ENCODE measurements at regions not wholly inside any gene's neighbourhood (a gene's known extent, or its start where the extent isn't known, plus 50 kb on each side); places are given as distances from the start of the nearest gene placed in this dataset.

DNA sequence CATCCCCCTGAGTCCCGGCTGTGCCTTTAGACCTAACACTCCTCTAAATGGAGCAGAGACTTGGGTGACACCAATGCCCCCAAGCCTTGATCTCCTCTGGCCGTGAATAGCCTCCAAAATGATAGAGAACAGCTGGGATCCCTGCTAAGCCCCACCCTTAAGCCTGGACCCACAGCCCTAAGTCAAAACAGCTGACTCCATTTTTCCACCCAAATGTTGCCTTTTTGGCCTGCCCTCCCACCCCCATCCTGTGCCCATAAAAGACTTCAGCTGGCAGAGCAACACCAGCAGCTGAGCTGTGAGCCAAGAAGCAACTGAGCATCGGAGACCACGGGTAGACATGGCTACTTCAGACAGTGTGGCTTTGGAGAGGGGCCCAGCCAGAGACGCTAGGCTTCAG, 420.8 kb downstream of the NPHP4 start:
- Mint-ChIP-seq H3K4me1 (no peaks in the 10 kb centered on the region), H3K4me3 (no peak overlapping the region), H3K27ac (no peak overlapping the region), H3K36me3 (ENCODE audit: low read depth) (no peaks in the 10 kb centered on the region), H3K27me3 (peaks cover 2% of the 10 kb centered on the region), H3K9me3 (peaks cover 11% of the 10 kb centered on the region)
- ChIA-PET CTCF (no interaction called here), POLR2A (no interaction called here)
- ATAC-seq (ENCODE audit: low read depth) (no peak), DNase-seq (no peak)
- TF ChIP-seq, protein P1, sequence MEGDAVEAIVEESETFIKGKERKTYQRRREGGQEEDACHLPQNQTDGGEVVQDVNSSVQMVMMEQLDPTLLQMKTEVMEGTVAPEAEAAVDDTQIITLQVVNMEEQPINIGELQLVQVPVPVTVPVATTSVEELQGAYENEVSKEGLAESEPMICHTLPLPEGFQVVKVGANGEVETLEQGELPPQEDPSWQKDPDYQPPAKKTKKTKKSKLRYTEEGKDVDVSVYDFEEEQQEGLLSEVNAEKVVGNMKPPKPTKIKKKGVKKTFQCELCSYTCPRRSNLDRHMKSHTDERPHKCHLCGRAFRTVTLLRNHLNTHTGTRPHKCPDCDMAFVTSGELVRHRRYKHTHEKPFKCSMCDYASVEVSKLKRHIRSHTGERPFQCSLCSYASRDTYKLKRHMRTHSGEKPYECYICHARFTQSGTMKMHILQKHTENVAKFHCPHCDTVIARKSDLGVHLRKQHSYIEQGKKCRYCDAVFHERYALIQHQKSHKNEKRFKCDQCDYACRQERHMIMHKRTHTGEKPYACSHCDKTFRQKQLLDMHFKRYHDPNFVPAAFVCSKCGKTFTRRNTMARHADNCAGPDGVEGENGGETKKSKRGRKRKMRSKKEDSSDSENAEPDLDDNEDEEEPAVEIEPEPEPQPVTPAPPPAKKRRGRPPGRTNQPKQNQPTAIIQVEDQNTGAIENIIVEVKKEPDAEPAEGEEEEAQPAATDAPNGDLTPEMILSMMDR (IDR thresholded peaks at IDR 0.05) = no peak
- intact Hi-C loops (cut with micrococcal nuclease) = no loop called here

DNA sequence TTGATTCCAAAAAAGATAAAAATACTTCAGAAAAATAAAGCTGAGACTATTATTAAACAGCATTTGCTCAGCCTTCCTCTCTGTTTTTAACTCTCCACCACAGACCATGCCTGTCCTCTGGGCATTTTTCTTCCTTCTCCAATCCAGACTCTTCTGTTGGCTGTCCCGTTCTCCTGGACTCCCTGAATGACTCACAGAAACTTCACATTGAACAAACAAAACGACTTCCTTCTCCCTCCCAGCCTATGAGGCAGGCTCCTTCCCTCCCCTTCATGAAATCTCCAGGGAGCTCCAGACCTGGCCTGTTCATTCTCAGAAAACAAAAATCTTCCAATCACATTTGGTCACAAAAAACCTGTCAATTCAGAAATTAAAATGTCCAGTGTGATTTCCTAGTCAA, 421.3 kb downstream of the NPHP4 start:
- POLR2A ChIA-PET = no interaction called here
- TF ChIP-seq, protein P1 (IDR thresholded peaks at IDR 0.05) = no peak
- DNase-seq (no peak), ATAC-seq (ENCODE audit: low read depth) (no peak)
- H3K27ac Mint-ChIP-seq = no peak overlapping the region
- intact Hi-C loops (cut with micrococcal nuclease) = no loop called here
- CTCF ChIA-PET = no interaction called here
- no peaks in the 10 kb centered on the region for H3K36me3 Mint-ChIP-seq (ENCODE audit: low read depth)
- H3K27me3 Mint-ChIP-seq = peaks cover 2% of the 10 kb centered on the region
- no peak overlapping the region for H3K4me3 Mint-ChIP-seq
- H3K9me3 Mint-ChIP-seq = peaks cover 11% of the 10 kb centered on the region
- no peaks in the 10 kb centered on the region for H3K4me1 Mint-ChIP-seq

DNA sequence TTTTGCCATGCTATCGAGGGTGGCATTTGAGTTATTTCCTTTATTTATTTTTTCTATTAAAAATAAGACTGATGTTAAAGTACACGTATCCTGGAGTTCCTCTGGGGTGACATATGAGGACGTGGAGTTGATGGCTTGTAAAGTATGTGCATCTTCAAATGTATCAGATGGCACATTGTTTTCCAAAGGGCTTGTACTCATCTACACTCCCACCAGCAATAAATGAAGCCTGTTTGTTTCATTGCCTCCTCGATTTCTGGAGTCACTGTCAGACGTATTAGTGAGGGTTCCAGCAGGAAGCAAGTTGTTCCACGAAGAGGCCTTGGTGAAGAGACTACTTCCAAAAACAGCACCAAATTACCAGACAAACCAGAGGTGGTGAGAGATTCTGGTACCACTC, 423.9 kb downstream of the NPHP4 start:
- ChIA-PET POLR2A (no interaction called here), CTCF (no interaction called here)
- H3K36me3 Mint-ChIP-seq (ENCODE audit: low read depth) = no peaks in the 10 kb centered on the region

DNA sequence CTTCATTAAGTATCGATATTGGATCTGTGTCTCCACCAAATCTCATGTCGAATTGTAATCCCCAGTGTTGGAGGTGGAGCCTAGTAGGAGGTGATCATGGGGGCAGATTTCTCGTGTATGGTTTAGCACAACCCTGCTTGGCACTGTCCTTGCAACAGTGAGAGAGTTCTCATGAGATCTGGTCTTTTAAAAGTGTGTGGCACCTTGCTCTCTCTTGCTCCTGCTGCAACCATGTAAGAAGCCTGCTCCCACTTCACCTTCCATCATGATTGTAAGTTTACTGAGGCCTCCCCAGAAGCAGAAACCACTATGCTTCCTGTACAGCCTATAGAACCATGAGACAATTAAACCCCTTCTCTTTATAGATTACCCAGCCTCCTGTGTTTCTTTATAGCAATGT, 424.4 kb downstream of the NPHP4 start:
- ChIA-PET POLR2A (no interaction called here), CTCF (no interaction called here)
- H3K27ac Mint-ChIP-seq = no peak overlapping the region
- H3K27me3 Mint-ChIP-seq = no peaks in the 10 kb centered on the region
- no peaks in the 10 kb centered on the region for H3K36me3 Mint-ChIP-seq (ENCODE audit: low read depth)
- intact Hi-C loops (cut with micrococcal nuclease) = no loop called here
- peaks cover 11% of the 10 kb centered on the region for H3K9me3 Mint-ChIP-seq
- H3K4me1 Mint-ChIP-seq = no peaks in the 10 kb centered on the region
- no peak for DNase-seq
- no peak overlapping the region for H3K4me3 Mint-ChIP-seq
- TF ChIP-seq, protein P1 (IDR thresholded peaks at IDR 0.05) = no peak
- ATAC-seq (ENCODE audit: low read depth) = no peak

More for the DNA sequence above, 423.9 kb downstream of the NPHP4 start:
- no peaks in the 10 kb centered on the region for H3K27me3 Mint-ChIP-seq
- H3K27ac Mint-ChIP-seq = no peak overlapping the region
- no peak for ATAC-seq (ENCODE audit: low read depth)
- H3K9me3 Mint-ChIP-seq = peaks cover 11% of the 10 kb centered on the region
- TF ChIP-seq, protein P1 (IDR thresholded peaks at IDR 0.05) = no peak
- H3K4me1 Mint-ChIP-seq = no peaks in the 10 kb centered on the region
- intact Hi-C loops (cut with micrococcal nuclease) = no loop called here
- DNase-seq = no peak
- H3K4me3 Mint-ChIP-seq = no peak overlapping the region

DNA sequence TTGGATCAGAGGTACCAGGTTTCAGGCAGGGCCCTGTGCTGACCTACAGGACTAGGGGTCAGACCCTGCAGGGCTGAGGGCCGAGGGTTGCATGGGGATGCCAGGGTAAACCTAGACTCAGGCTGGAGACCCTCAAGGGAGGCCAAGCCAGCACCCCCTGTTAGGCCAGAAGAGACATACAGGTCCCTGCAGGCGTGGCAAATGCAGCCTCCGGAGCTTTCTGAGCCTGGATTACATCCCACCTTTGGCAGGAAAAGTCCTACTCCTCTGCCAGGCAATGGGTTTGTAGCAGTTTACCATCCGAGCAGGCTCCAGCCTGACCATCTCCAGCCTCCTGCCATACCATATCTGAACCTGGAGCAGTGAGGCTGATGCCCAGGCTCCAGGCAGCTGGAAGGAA, 425.3 kb downstream of the NPHP4 start:
- peaks cover 11% of the 10 kb centered on the region for H3K9me3 Mint-ChIP-seq
- H3K4me3 Mint-ChIP-seq = no peak overlapping the region
- H3K27me3 Mint-ChIP-seq = no peaks in the 10 kb centered on the region
- TF ChIP-seq, protein P1 (IDR thresholded peaks at IDR 0.05) = no peak
- ATAC-seq (ENCODE audit: low read depth) (no peak), DNase-seq (no peak)
- H3K27ac Mint-ChIP-seq = no peak overlapping the region
- no peaks in the 10 kb centered on the region for H3K36me3 Mint-ChIP-seq (ENCODE audit: low read depth)
- ChIA-PET POLR2A (no interaction called here), CTCF (no interaction called here)
- intact Hi-C loops (cut with micrococcal nuclease) = no loop called here
- no peaks in the 10 kb centered on the region for H3K4me1 Mint-ChIP-seq

All from activated B cell treated with CpG ODN at 0.5 μM for 24 hours (primary cell).